Ramos (cell line): ENCODE measurements at regions not wholly inside any gene's neighbourhood (a gene's known extent, or its start where the extent isn't known, plus 50 kb on each side); places are given as distances from the start of the nearest gene placed in this dataset.
"Not testable (repeated sequence)": the region's sequence is repeated elsewhere in the genome, so short reads cannot be mapped to it uniquely, and the experiment has no call there.

Experiments
- in situ Hi-C: fragments of 300-500 bp; cut with MboI; formaldehyde crosslinking; loops from one replicate; pipeline ENCODE4 v1.14.3; 2022; ENCODE audit warnings: low sequenced_read_pairs; ENCODE audit not compliant: unreplicated experiment

- in situ Hi-C loops, result no loop called here
Measured at GRCh38 chr1:178672434-178672833, 52.6 kb upstream of the RALGPS2 start.

- in situ Hi-C loops, result not testable (repeated sequence)
Measured at GRCh38 chr1:178674559-178674958, 50.5 kb upstream of the RALGPS2 start.
